PC-3 (cell line): ENCODE measurements at regions not wholly inside any gene's neighbourhood (a gene's known extent, or its start where the extent isn't known, plus 50 kb on each side); places are given as distances from the start of the nearest gene placed in this dataset.
"Not testable (repeated sequence)": the region's sequence is repeated elsewhere in the genome, so short reads cannot be mapped to it uniquely, and the experiment has no call there.

ENCODE experiments used
- EZH2 ChIP-seq: fragments of 300-600 bp; sonication (generic); IDR thresholded peaks from one replicate; pipeline ENCODE4 v1.6.1; 2017; ENCODE audit warnings: antibody characterized with exemption, mild to moderate bottlenecking, low read length; ENCODE audit not compliant: unreplicated experiment
- TF ChIP-seq, protein P1 (sequence below): fragments of 300-600 bp; sonication (generic); conservative IDR thresholded peaks from 2 replicates; pipeline ENCODE4 v1.5.1; 2017; ENCODE audit warnings: antibody characterized with exemption, low read depth, mild to moderate bottlenecking, low read length

DNA sequence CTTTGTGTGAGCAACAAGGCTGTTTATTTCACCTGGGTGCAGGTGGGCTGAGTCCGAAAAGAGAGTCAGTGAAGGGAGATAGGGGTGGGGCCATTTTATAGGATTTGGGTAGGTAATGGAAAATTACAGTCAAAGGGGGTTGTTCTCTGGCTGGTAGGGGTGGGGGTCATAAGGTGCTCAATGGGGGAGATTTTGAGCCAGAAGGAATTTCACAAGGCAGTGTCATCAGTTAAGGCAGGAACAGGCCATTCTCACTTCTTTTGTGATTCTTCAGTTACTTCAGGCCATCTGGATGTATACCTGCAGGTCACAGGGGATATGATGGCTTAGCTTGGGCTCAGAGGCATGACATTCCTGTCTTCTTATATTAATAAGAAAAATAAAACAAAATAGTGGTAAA is 103.4 kb upstream of the SLC25A48 start:
- TF ChIP-seq, protein P1, sequence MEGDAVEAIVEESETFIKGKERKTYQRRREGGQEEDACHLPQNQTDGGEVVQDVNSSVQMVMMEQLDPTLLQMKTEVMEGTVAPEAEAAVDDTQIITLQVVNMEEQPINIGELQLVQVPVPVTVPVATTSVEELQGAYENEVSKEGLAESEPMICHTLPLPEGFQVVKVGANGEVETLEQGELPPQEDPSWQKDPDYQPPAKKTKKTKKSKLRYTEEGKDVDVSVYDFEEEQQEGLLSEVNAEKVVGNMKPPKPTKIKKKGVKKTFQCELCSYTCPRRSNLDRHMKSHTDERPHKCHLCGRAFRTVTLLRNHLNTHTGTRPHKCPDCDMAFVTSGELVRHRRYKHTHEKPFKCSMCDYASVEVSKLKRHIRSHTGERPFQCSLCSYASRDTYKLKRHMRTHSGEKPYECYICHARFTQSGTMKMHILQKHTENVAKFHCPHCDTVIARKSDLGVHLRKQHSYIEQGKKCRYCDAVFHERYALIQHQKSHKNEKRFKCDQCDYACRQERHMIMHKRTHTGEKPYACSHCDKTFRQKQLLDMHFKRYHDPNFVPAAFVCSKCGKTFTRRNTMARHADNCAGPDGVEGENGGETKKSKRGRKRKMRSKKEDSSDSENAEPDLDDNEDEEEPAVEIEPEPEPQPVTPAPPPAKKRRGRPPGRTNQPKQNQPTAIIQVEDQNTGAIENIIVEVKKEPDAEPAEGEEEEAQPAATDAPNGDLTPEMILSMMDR, result not testable (repeated sequence)
- not testable (repeated sequence) for TF ChIP-seq EZH2
